GM12878 (cell line): ENCODE measurements at regions not wholly inside any gene's neighbourhood (a gene's known extent, or its start where the extent isn't known, plus 50 kb on each side); places are given as distances from the start of the nearest gene placed in this dataset.

Experiments used
- ATAC-seq: fragments of 200-7000 bp; cut with Tn5 transposase; 3 replicates; pipeline ENCODE4 v1.9.1; 2020; ENCODE audit warnings: mild to moderate bottlenecking, moderate library complexity
- BruUV-seq: library from RNA; stranded (reverse); fragments of 400-500 nt; replicated peaks from 2 replicates; lab custom pipeline; 2021; lab: Mats Ljungman, UMichigan
- CTCF ChIA-PET: fragments of 300-600 bp; sonication (Branson Sonifier 250); formaldehyde crosslinking; extraction: SDS; loops from one replicate; lab custom pipeline; 2021; ENCODE audit warnings: inconsistent platforms; lab: Yijun Ruan, JAX
- POLR2A ChIA-PET: fragments of 350-600 bp; formaldehyde crosslinking; extraction: SDS; loops from one replicate; lab custom pipeline; 2021; ENCODE audit warnings: inconsistent platforms; lab: Charles Lee
- RAD21 ChIA-PET: fragments of 300-600 bp; sonication (Branson Sonifier 250); formaldehyde crosslinking; loops from one replicate; lab custom pipeline; 2023; ENCODE audit warnings: antibody characterized with exemption; ENCODE audit not compliant: unreplicated experiment; lab: Charles Lee
- SMC1A ChIA-PET: fragments of 300-600 bp; sonication (Branson Sonifier 250); formaldehyde crosslinking; loops from one replicate; lab custom pipeline; 2023; ENCODE audit not compliant: unreplicated experiment, uncharacterized antibody; lab: Charles Lee
- DNase-seq: peaks from one replicate; pipeline ENCODE4 v3.0.0-alpha.2; 2011; ENCODE audit warnings: low read depth, low spot score
- FAIRE-seq: peaks from 3 replicates; lab custom pipeline; 2011; peaks lifted over from hg19 to GRCh38; lab: Jason Lieb, UNC
- H2AFZ ChIP-seq: 2 replicates; pipeline ENCODE4 v1.6.0; 2011; ENCODE audit warnings: low read depth, low read length, control low read depth; ENCODE audit not compliant: control insufficient read depth
- H3K27ac ChIP-seq: 2 replicates; pipeline ENCODE4 v1.5.1; 2011; ENCODE audit warnings: control low read depth; ENCODE audit not compliant: control insufficient read depth, insufficient read depth
- H3K27me3 ChIP-seq, 2 experiments: replicated peaks in 1 of 2; 2 replicates each; pipeline versions ENCODE4 v1.6.0 to v1.6.1; 2011; ENCODE audit warnings: low read length in 1 of 2; ENCODE audit not compliant: control insufficient read depth in 2 of 2, insufficient read depth in 2 of 2
- H3K36me3 ChIP-seq, 2 experiments: 2 replicates each; pipeline ENCODE4 v1.5.1; 2011; ENCODE audit warnings: low read length in 1 of 2; ENCODE audit not compliant: control insufficient read depth in 2 of 2, insufficient read depth in 2 of 2
- H3K4me1 ChIP-seq: 2 replicates; pipeline ENCODE4 v1.6.1; 2011; ENCODE audit warnings: mild to moderate bottlenecking, low read length, moderate library complexity, mixed read lengths; ENCODE audit not compliant: control insufficient read depth, insufficient read depth
- H3K4me2 ChIP-seq: 2 replicates; pipeline ENCODE4 v1.6.0; 2011; ENCODE audit warnings: control low read depth; ENCODE audit not compliant: control insufficient read depth, insufficient read depth
- H3K4me3 ChIP-seq: fragments of 200-600 bp; sonication (generic); 2 replicates; pipeline ENCODE4 v1.5.1; 2016
- H3K79me2 ChIP-seq: 2 replicates; pipeline ENCODE4 v1.6.0; 2011; ENCODE audit warnings: low read length; ENCODE audit not compliant: control insufficient read depth, insufficient read depth
- H3K9ac ChIP-seq: 2 replicates; pipeline ENCODE4 v1.8.0; 2011; ENCODE audit warnings: low read length, control low read depth, mixed read lengths; ENCODE audit not compliant: control insufficient read depth, insufficient read depth
- H3K9me3 ChIP-seq: replicated peaks from 3 replicates; pipeline ENCODE4 v1.5.1; 2011; ENCODE audit warnings: mild to moderate bottlenecking, low read length; ENCODE audit not compliant: control insufficient read depth, insufficient read depth
- H4K20me1 ChIP-seq: 2 replicates; pipeline ENCODE4 v1.6.0; 2011; ENCODE audit not compliant: control insufficient read depth, insufficient read depth
- ATF3 ChIP-seq: IDR thresholded peaks from 2 replicates; pipeline ENCODE4 v1.6.1; 2011; ENCODE audit warnings: low read depth, mild to moderate bottlenecking, low read length, moderate library complexity, borderline replicate concordance; ENCODE audit errors: extremely low read depth
- BCLAF1 ChIP-seq: fragments of 450-650 bp; IDR thresholded peaks from 2 replicates; pipeline ENCODE4 v1.6.1; 2017; ENCODE audit warnings: antibody characterized with exemption, mild to moderate bottlenecking, moderate library complexity
- ESRRA ChIP-seq: IDR thresholded peaks from 2 replicates; pipeline ENCODE4 v1.6.1; 2012; ENCODE audit warnings: mild to moderate bottlenecking, low read length, improper control_type of control experiment
- EZH2 ChIP-seq: IDR thresholded peaks from 2 replicates; pipeline ENCODE4 v1.6.1; 2012; ENCODE audit warnings: low read depth, mild to moderate bottlenecking, control low read depth, inconsistent platforms, low read length, borderline replicate concordance; ENCODE audit not compliant: control insufficient read depth
- FOXM1 ChIP-seq: IDR thresholded peaks from 2 replicates; pipeline ENCODE4 v1.6.1; 2012; ENCODE audit warnings: low read depth, mild to moderate bottlenecking, inconsistent platforms, low read length, moderate library complexity
- HDAC2 ChIP-seq: fragments of 200-600 bp; sonication (generic); IDR thresholded peaks from 2 replicates; pipeline ENCODE4 v1.6.1; 2017
- MLLT1 ChIP-seq: fragments of 450-650 bp; IDR thresholded peaks from 2 replicates; pipeline ENCODE4 v1.6.1; 2016; ENCODE audit warnings: mild to moderate bottlenecking
- MXI1 ChIP-seq: fragments of 150-350 bp; IDR thresholded peaks from 2 replicates; pipeline ENCODE4 v1.6.1; 2011; ENCODE audit warnings: low read depth, mild to moderate bottlenecking, inconsistent platforms, low read length, improper control_type of control experiment
- RELA ChIP-seq: fragments of 450-650 bp; IDR thresholded peaks from 2 replicates; pipeline ENCODE4 v1.8.0; 2014; ENCODE audit warnings: borderline replicate concordance; ENCODE audit not compliant: partially characterized antibody
- SREBF2 ChIP-seq: IDR thresholded peaks from 2 replicates; pipeline ENCODE4 v1.6.1; 2012; ENCODE audit warnings: mild to moderate bottlenecking, low read length
- USF1 ChIP-seq: IDR thresholded peaks from 2 replicates; pipeline ENCODE4 v1.6.1; 2011; ENCODE audit warnings: borderline replicate concordance, low read depth, mild to moderate bottlenecking, moderate library complexity, mixed read lengths, low read length; ENCODE audit not compliant: insufficient read depth; ENCODE audit errors: extremely low read length
- YBX1 ChIP-seq: fragments of 450-650 bp; IDR thresholded peaks from 2 replicates; pipeline ENCODE4 v1.6.1; 2016; ENCODE audit warnings: antibody characterized with exemption
- ZNF687 ChIP-seq: fragments of 450-650 bp; IDR thresholded peaks from 2 replicates; pipeline ENCODE4 v1.6.1; 2017; ENCODE audit warnings: mild to moderate bottlenecking, moderate library complexity
- WGBS: methylation state at CpG from one replicate; pipeline ENCODE4 v1.1.6; 2016; ENCODE audit warnings: low lambda C conversion rate; ENCODE audit not compliant: insufficient replicate concordance, insufficient coverage; ENCODE audit errors: missing lambda C conversion rate; 5-methylcytosine and 5-hydroxymethylcytosine counted together
- in situ Hi-C: fragments of 300-500 bp; cut with MboI; formaldehyde crosslinking; loops from 9 replicates; pipeline ENCODE4 v1.14.3; 2018; ENCODE audit warnings: mixed read lengths
- intact Hi-C: fragments of 100-400 bp; cut with micrococcal nuclease; formaldehyde crosslinking; loops from one replicate; pipeline ENCODE4 v1.14.2; 2022; ENCODE audit not compliant: unreplicated experiment

GRCh38 chr11:112541140-112542046 lies 280.7 kb upstream of the PLET1 start:
- ATAC-seq: no peak
- TF ChIP-seq BCLAF1: no peak
- no peak for TF ChIP-seq FOXM1
- TF ChIP-seq SREBF2: no peak
- TF ChIP-seq ESRRA: no peak
- no peak for TF ChIP-seq EZH2
- TF ChIP-seq MLLT1: no peak
- no peak for TF ChIP-seq USF1
- no peak for TF ChIP-seq RELA
- TF ChIP-seq ZNF687: no peak
- TF ChIP-seq ATF3: no peak
- no peak for TF ChIP-seq HDAC2
- no peak for TF ChIP-seq MXI1
- TF ChIP-seq YBX1: no peak

More at GRCh38 chr11:112541140-112542046, 280.7 kb upstream of the PLET1 start:
- no peaks in the 10 kb centered on the region for H4K20me1 ChIP-seq
- ChIA-PET CTCF (no interaction called here), POLR2A (no interaction called here), RAD21 (no interaction called here), SMC1A (no interaction called here)
- no peak overlapping the region for H3K27ac ChIP-seq
- H3K9me3 ChIP-seq: no peaks in the 10 kb centered on the region
- H3K4me1 ChIP-seq: no peaks in the 10 kb centered on the region
- no peaks in the 10 kb centered on the region for H3K36me3 ChIP-seq
- no peak overlapping the region for H3K4me2 ChIP-seq
- no peak for DNase-seq
- H3K4me3 ChIP-seq: no peak overlapping the region
- H3K9ac ChIP-seq: no peak overlapping the region
- no peak overlapping the region for H2AFZ ChIP-seq
- H3K27me3 ChIP-seq: no peaks in the 10 kb centered on the region; a peak in 1 of 4 replicates
- H3K79me2 ChIP-seq: no peaks in the 10 kb centered on the region
- in situ Hi-C loops: no loop called here
- WGBS: 14% methylated on average over 3 of the region's 3 CpGs
- intact Hi-C loops: no loop called here
- BruUV-seq: no TSS peak
- FAIRE-seq: no peak
